GM21515 (cell line): ENCODE measurements at regions not wholly inside any gene's neighbourhood (a gene's known extent, or its start where the extent isn't known, plus 50 kb on each side); places are given as distances from the start of the nearest gene placed in this dataset.

ENCODE experiments used
- ATAC-seq: cut with Tn5 transposase; IDR thresholded peaks from one replicate; pipeline ENCODE4 v1.9.1; 2021; ENCODE audit not compliant: unreplicated experiment

DNA sequence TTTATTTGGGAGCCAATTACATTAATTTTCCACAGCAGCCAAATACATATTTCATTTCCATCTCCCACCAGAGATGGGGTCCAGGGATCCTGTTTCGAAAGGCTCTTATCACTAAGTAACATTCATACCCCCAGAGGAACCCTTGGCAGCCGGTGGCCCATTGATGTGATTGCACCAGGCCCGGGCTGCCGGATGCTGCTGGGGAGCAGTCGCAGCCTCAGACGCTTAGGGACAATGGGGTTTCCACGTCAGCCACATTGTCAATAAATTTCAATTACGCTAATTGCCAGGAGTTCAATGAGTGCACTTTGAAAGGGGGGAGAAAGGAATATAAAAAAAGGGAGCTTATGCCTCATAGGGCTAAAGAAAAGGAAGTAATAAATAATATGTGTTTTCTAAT, 478.8 kb upstream of the ADAMTS16 start:
- ATAC-seq, result no peak

DNA sequence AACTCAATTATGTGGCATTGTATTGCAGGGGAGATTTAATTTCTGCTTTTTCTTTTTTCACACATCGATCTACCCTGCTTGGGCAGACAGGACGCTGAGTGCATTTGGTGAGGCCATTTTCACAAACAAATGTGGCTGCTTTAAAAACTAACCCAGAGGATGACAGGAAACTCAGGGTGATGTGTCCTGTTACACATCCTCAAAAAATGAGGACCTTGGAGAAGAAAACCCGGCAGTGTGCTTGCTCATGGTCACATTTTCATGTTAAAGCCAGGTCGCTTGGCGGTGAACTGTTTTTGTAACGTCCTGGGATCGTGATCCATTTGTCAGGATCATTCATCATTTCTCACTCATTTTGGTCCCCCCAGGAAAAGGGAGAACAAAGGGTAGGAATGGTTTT, 478.3 kb upstream of the ADAMTS16 start:
- ATAC-seq, result no peak

DNA sequence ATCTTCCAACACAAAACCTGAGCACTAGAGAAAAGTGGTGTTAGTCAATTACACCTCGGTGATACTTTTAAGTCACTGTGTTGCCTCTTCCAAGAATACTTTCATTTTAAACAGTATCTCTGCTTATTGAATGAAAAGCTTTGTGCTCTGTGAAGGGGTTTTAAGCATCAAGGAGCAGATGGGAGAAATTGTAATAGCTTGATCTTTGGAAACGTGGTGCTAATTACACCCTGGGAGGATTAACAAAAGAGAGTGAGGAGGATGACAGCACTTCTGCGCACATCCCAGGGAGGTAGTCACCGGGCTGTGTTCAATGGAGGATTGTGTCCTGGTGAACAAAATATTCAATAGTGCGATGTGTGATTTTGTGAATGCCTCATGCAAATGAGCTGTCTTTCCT, 477.4 kb upstream of the ADAMTS16 start:
- no peak for ATAC-seq

DNA sequence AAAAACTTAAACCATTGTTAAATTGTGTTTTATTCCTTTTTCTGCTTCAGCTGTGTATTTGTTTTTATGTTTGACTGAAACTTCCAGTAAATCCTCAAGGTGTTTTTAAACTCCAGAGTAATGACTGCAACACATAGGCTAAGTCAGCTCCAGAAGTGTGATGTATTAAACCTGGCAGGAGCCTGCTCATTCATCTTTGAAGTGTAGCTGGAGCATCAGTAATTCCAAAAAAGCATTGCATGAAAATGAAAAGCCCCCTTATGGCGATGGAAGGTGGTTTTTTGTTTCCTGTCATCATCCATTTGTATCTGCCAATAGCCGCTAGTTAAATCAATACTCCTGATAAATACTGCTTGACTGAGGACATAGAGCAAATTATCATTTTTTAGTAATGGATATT, 474.2 kb upstream of the ADAMTS16 start:
- ATAC-seq, result no peak

DNA sequence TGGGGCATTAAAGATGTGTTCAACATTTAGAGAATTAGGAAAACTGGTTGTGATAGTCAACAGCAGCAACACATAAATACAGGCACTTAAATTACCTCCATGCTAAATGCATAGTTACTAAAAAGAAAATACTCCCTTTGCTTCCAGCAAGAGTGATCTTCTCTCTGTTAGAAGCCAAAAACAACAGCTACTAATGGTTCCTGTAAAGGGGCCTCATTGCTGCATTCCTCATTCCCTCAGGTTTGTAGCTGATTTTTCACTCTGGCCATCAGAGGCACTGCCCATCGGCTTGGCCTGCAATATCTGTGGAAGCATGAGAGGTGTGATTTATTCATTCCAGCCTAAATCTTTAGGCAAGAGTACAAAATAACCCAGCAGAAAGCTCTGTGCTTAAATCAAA, 466.0 kb upstream of the ADAMTS16 start:
- ATAC-seq, result no peak

DNA sequence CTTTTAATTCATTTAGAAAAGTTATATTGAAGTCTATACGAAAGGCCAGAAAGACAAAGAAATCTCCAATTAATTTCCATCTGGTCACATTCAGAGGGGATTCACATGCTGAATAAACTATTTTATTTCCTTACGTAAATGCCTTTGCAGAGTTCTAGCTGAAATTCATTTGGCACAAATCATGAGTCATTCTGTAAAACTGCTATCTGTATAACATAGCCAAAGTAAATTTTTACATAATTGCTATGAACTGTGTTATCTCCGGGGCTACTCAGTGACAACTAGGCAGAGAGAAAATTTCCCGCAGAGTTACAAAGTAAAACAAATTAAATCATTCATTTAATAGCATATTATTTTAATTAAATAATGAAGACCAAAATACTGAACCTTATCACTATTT, 463.2 kb upstream of the ADAMTS16 start:
- ATAC-seq, result no peak

DNA sequence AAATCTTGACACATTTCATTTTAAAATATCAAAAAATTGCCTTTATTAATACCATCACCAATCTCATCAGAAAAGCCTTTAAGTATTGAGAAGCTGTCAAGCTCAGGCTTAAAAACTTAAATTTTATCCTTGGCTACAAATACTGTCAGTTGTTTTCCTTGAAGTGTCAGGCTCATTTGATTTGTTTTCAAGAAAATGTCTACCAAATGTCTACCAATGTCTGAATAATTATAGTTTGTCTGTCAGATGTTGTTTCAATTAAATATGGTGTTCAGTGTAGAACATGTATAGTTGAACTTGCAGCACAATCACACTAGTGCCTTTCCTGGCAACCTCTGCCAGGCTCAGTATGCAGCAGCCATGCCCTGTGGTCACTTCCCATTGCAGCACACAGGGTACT, 455.2 kb upstream of the ADAMTS16 start:
- ATAC-seq, result no peak

DNA sequence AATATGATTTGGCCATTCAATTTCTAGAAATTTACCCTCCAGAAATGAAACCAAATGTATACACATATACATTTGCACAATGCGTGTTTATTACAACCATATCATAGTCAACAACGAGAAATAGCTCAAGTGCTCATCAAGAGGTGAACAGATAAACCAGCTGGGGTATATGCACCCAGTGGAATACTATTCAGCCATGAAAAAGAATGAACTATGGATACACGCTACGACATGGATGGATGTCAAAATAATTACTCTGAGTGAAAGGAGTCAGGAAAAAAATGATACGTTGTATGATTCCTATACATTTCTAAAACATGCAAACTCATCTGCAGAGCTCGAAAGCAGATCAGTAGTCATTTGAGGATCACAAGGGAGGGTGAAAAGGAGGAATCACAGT, 441.5 kb upstream of the ADAMTS16 start:
- ATAC-seq, result no peak

DNA sequence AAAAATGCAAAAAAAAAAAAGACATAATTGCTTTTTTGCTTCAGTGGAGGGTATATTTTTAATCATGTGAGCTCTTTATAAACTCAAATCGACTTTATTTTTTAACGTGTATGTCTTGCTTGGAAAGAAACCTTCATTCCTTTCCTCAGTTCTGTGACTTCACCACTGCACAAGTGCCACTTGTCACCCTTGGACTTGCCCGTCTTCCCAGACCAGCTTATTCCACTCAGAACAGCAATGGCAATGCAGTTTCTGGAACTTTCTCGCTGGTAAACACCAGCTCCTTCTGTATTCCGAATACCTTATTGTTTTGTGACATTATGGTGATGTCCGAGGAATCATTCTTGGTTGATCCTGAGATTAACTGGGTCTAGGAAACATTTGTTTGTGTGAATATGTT, 440.5 kb upstream of the ADAMTS16 start:
- no peak for ATAC-seq

DNA sequence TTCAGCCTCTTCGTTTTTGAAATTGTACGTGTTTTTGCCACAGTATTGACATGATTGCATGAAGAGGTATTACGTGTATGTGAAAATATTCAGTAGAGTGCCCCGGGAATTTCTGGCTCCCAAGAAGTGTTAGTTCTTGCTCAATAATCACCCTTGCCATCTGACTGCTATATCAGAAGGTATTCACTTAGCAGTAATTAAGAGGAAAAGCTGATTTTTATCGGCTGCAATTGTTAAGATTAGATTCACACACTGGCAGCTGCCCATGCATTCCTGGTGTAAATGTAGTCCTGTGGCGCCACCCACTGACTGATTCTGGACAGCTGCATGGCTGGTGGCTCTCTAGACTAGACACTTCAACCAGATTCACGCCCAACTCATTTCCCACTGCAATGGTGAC, 440.1 kb upstream of the ADAMTS16 start:
- no peak for ATAC-seq

DNA sequence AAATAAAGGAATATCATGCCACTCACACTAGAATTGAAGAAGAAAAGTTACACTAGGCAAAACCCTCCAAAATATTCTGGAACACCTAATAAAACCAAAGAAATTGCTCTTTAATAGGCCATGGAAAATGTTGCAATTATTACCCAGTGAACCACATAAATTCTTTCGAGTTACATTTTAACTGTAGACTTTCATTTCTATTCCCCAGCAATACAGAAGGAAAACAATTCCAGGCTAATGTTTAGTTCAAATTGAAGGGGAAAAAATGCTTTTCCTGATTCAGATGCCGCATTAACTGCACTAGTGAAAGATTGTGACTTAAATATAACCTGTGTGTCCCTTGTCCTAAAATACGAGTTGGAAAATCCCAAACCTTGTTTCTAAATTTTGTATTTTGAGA, 439.3 kb upstream of the ADAMTS16 start:
- ATAC-seq, result no peak

DNA sequence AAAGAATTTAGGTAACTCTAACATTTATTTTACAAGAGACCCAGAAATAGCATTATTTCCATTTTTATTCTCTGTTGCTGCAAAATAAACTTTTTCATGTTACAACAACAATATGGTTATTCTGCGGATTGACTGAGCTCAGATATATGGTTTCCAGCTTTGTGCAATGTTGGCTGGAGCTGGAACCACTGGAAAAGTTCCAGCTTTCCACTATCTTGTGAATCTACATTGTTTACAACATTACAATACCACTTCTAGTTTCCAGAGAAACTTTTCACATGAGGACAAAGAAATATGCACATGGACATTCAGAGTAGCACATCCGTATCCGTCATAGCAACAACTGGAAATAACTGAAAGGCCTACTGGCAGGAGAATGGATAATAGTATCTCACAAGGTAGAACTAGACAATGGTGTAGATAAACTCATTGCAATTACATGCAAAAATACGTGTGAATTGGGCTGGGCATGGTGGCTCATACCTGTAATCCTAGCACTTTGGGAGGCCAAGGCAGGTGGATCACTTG, 436.1 kb upstream of the ADAMTS16 start:
- no peak for ATAC-seq

DNA sequence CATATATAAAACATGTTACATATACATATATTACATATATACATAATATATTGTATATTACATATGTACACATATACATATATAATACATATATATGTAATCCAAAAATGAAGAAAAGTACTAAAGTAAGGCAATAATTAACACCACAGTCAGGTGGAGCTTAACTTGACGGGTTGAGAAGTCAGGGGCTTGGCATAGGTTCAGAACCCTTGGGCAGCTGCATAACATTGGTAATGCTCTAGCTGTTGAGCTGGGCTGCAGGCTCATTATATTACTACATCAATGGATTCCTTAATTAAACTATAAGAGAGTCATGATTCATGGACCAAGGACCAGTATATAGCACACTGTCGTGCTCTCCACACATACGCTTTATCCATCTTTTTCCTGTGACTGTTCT, 435.2 kb upstream of the ADAMTS16 start:
- ATAC-seq, result no peak

DNA sequence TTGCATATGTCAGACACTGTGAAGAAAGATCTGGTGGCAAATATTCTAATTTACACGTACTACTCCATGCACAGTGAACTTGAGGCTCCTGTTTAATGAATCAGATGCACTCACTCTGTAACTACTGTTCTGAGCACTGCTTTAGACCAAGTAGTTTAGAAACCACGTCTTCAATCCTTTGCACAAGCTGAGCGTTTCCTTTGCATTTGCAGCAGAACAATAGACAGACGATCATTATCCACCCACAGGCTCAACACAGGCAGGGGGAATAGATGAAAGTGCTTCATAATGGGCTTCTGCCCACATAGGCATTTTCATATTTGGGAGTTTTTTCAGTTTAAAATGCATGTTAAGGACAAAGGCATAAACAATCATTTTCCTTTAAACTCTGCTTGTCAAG, 423.3 kb upstream of the ADAMTS16 start:
- no peak for ATAC-seq

DNA sequence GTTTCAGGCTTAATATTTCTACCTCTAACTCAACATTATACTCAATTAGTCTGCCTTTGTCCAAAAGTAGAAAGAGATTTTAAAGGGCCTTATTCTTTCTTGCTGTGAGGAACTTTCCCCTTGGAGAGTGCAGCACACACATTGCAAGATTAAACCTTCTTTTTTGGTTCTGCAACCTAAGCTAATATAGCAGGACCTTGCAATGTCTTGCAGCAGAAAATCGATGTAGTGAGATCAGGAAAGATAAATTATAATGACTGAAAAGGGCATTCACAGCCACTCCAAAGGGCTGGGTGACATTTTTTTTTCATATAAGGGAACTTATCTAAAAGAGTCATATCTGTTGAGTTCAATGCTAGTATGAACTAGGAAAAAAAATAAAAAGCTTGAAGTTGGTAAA, 422.7 kb upstream of the ADAMTS16 start:
- ATAC-seq, result no peak

DNA sequence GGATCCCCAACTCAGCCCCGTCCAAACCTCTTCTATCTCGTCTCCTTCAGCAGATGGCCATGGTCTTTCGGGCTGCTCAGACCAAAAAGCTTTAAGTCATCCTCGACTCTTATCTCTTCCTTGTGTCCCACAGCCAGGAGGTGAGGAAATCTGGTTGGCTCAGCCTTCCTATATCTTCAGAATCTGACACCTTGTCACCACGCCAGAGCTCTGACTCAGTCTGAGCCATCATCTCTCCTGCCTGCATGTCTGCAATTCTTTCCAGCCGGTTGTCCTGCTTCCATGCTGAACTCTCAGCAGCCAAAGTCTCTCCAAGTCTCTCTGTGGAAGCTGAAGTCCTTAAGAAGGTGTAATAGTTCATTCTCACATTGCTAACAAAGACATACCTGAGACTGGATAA, 419.3 kb upstream of the ADAMTS16 start:
- no peak for ATAC-seq

DNA sequence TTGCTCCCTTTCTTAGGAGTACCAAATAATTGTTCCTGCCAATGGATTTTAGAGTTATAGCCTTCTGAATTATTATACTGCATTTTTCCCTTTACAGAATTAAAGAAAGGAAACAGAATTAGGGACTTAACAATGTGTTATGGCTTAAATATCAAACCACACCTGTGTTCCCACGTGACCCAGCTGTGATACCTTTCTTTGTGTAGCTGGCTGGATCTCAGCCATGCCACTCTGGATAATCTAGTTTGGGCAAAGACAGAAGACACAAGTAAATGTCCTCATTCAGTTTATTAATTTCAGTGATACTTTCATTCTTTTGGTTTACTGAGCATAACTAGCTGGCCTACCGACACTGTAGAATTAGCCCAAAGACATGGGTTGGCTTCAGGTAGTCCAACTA, 417.2 kb upstream of the ADAMTS16 start:
- ATAC-seq, result no peak

DNA sequence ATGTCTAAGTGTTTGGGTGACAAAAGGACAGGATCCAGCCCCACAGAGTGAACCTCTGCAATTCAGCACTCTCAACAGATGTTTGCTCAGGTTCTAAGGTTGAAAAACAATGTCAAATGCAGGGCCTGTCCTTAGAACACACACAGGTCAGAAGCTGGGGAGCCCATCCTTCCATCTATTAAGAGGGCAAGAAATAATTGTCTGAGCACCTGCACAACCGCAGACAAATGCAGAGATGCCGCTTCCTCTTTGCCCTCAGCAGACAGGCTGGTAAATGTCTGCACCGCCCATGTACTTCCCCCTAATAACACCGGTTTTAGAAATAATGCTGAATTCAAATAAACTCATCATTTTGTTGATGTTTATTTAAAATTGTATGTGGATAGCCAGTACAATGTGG, 414.5 kb upstream of the ADAMTS16 start:
- no peak for ATAC-seq

DNA sequence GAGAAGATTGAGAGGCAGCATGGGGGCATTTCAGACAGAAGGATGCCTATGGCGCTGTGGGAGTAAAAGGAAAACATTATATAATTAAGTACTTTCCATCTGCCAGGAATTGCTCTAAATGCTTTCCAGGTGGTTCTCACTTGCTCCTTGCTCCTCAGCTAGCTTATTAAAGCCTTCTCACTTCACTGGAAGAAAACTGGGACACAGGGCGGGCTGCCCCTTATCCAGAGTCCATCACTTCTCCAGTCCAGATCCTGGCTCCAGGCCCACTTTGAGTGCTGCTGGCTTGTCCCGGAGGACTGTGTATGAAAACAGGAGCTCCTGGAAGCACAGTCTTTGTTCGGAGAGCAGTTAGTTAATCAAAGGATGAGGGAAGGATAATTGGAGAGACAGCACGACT, 409.9 kb upstream of the ADAMTS16 start:
- ATAC-seq, result no peak

DNA sequence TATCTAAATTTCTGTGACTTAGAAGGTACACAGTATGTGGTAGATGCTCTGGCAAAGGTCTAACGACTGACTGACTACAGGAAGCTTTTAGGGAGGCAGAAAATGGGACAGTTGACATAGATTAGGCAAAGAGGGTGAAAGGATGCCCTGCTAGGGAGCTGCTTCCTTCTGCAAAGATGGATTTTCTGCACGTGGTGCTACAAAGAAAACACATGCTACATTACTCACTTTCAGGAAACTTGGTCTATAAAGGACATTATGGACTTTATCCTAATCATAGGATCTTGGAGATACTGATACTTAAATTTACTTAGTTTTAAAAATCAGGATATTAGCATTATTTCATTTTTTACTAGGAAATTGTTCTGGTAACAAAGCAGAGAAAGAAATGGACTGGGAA, 405.8 kb upstream of the ADAMTS16 start:
- ATAC-seq, result no peak

DNA sequence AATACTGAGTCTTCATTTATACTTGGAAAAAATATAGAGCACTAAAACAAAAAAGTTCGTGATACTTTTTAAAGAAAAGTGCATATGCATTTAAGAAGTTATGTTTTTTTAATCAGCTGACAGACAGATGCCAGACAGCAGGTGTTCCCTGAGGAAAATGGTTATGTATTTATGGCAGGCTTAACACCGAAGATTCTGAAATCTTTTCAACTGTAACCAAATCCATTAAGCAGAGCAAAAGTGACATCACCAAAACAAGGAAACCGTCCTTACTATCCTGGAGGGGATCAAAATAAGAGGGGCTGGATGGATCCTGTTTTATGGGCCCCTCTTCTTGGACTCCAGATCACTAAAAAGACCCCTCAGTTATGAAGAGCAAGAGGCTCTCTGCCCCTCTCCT, 404.9 kb upstream of the ADAMTS16 start:
- no peak for ATAC-seq

DNA sequence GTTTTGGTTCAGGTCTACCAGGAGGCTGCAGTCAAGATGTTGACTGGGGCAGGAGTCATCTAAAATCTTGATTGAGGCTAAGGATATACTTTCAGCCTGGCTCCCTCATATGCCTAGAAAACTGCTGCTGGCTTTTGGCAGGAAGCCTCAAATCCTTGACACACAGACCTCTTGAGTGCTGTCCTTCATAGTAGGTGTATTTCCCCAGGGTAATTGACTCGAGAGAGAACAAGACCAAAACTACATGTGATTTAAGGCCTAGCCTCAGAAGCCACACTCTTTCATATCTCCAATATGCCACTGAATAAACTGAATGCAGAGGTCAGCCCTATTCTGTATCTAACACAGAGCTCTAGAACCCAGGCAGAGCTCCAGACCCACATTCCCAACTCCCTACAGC, 402.3 kb upstream of the ADAMTS16 start:
- ATAC-seq, result no peak

DNA sequence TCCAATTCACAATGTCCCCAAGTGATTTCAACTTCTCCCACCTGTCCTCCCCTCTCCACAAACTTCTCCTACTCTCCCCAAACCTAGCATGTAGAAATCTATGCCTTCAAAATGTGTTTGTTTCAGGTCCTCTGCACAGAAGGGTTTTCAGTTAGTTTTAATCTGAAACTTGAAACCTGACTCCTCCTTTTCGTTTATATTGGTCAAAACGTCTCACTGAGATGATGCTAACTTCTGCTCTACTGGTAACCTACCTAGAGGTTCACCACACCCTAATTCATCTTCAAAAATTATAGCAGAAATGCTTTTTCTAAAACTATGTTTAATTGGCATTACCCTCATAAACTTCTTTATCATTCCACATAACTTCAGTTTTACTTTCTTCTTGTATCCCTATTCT, 401.8 kb upstream of the ADAMTS16 start:
- ATAC-seq, result no peak

DNA sequence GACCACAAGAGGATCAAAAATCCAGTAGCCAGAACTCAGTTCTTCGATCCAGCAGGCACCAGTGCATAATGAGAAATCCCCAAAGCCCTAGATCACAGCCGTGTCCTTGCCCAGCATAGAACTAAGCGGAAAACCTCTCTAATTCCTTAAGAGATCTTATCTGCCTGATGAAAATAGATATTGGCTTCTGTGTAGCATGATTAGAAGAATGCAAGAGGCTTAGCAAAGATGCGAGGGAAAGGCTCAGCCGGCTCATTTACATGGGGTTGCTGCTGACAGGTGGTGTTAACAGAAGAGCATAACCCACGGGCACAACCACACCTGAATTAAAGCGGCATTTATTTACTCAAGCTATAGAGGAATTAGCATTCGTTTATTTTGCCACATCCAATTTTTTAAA, 400.0 kb upstream of the ADAMTS16 start:
- no peak for ATAC-seq
